HepG2 (cell line): ENCODE measurements at regions not wholly inside any gene's neighbourhood (a gene's known extent, or its start where the extent isn't known, plus 50 kb on each side); places are given as distances from the start of the nearest gene placed in this dataset.

Experiments
- POLR2AphosphoS5 ChIP-seq: IDR thresholded peaks from 2 replicates; pipeline ENCODE4 v1.6.1; 2012; ENCODE audit warnings: low read depth, low read length
- TCF7 ChIP-seq: sonication (generic); IDR thresholded peaks from 2 replicates; pipeline ENCODE4 v1.6.1; 2016; ENCODE audit warnings: antibody characterized with exemption, low read depth

DNA sequence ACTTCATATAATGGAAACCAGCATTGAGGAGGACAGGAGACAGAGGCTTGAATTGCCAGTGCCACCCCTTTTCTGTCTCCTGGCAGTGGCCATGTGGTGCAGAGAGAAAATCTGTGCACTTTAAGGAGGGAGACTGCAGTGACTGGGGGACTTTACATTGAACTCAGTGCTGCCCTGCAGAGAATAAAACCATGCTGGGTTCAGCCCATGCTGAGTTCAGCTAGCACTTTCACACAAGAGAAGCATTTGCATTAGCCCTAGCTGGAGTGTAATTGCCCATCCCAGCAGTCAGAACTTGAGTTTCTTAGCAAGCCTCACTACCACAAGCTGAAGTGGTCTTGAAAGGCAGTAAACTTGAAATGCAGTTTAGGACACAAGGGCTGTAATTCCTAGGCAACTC, 677.5 kb downstream of the ZPLD1 start:
- no peak for TF ChIP-seq TCF7
- no peak for TF ChIP-seq POLR2AphosphoS5
